ENCODE measurements at regions not wholly inside any gene's neighbourhood (a gene's known extent, or its start where the extent isn't known, plus 50 kb on each side); places are given as distances from the start of the nearest gene placed in this dataset.

DNA sequence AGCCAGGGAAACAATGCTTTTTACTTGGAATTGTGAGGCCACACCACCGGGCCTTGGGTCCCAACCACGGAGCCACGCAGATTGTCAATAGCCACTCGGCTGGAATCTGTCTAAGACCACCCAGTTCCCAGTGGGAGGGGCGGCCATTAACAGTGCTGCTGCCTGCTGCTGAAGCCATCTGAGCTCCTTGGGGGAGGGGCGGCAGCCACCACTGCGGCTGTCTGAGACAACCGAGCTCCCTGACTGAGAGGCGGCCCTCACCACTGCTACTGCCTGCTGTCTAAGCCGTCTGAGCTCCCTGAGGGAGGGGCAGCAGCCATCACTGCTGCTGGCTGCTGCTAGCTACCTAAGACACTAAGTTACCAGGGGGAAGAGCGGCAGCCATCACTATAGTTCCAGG is 64.3 kb downstream of the DMRTA2 start:
- intact Hi-C loops (cut with micrococcal nuclease) = no loop called here

DNA sequence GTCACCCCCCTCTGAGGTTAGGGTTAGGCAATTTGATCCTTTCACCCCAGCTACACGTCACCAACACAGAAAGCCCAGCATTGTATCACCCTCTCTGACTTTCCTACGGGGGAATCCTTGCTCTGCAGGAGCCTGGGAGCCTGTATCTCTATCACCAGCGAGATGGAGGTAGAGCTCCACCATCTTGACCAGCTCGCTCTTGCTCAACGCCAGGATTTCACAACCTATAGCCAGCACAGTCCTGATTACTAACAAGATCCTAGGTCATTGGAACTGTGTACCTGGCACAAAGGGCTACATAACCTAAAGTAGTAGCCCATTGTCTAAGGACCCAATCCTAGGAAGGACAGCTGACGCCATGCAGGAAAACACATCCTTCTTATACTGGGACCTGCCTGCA is 66.1 kb downstream of the DMRTA2 start:
- intact Hi-C loops (cut with micrococcal nuclease) = no loop called here

DNA sequence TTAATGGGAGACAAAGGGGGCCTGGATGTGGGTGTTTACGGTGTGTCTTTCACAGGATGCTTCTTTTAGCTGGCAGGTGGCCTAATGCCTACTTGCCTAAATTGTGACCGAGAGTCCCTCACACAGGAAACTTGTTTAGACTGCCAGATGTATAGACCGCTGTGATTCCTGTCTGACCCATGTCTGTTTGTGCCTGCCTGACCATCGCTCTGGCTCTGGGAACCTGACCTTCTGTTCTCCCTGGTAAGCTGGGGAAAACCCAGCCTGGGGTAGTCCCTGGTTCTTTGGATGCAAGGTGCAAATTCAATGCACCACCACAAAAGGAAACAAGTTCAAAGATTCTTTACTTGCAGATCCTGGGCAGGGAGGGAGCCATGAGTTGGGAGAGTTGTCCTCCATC is 68.4 kb downstream of the DMRTA2 start:
- intact Hi-C loops (cut with micrococcal nuclease) = no loop called here

DNA sequence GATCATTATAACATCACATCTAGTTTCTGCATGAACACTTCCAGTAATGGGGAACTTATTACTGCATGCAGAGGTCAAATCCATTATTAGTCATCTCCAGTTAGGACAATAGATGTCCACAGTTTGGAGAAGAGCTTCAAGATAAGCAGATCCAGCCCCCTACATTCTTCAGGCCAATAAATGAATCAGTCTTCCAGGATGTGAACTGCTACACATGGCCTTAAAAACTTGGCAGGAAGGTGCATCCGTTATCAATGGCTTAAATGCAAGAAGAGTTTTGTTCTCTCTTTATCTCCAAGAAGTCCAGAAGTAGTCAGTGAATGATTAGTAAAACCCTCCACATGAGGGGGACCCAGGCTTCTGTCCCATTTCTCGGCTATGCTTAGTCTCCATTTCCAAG is 70.8 kb downstream of the DMRTA2 start:
- intact Hi-C loops (cut with micrococcal nuclease) = no loop called here

DNA sequence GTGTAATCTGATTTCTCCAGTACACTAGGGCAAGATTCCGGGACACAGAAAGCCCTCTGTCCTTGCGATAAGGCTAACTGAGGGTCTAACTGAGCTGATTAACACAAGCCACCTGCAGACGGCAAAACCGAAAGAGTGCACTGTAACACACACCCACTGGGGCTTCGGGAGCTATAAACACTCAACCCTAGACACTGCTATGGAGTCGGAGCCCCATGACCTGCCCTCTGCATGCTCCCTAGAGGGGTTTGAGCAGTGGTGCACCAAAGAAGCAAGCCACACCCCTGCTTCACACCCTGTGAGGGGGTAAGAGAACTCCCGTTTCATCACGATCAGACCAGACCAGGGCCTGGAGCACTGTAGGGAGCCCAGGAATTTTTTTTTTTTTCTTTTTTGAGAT is 72.4 kb downstream of the DMRTA2 start:
- intact Hi-C loops (cut with micrococcal nuclease) = no loop called here

DNA sequence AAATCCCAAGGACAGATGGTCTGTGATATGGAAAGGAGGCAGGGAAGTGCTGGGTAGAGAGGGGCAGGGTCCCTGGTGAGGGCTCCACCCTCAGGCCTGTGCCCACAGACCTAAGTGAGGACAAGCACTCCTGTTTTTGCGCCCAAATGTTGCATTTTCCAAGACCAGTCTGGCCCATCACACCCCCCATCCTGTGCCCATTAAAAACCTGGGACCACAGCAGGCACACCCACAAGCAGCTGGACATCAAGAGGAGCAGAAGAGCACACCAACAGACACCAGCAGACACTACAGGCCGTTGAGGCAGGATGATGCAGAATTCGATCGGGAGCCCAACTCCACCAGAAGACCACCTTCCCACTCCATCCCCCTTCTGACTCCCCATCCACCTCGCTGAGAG is 72.8 kb downstream of the DMRTA2 start:
- intact Hi-C loops (cut with micrococcal nuclease) = no loop called here

DNA sequence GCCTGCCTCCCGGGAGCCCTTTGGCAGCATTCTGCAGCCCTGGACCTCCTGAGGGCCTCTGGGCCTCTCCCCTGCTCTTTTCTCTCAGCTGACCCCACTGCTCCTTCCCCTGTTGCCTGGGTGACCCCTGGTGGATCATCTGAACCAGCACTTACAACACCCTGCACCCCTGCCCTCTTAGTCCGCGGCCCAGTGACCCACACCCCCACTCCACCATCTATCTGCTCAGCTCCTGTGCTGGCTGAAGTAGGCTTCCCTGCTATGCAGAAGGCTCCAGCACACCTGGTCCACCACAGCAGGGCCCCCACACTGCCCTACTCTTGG is 74.0 kb downstream of the DMRTA2 start:
- intact Hi-C loops (cut with micrococcal nuclease) = loop anchor here (10.0 kb wide), 1 partner anchor 1674 kb away; no protein-coding TSS in a partner anchor

DNA sequence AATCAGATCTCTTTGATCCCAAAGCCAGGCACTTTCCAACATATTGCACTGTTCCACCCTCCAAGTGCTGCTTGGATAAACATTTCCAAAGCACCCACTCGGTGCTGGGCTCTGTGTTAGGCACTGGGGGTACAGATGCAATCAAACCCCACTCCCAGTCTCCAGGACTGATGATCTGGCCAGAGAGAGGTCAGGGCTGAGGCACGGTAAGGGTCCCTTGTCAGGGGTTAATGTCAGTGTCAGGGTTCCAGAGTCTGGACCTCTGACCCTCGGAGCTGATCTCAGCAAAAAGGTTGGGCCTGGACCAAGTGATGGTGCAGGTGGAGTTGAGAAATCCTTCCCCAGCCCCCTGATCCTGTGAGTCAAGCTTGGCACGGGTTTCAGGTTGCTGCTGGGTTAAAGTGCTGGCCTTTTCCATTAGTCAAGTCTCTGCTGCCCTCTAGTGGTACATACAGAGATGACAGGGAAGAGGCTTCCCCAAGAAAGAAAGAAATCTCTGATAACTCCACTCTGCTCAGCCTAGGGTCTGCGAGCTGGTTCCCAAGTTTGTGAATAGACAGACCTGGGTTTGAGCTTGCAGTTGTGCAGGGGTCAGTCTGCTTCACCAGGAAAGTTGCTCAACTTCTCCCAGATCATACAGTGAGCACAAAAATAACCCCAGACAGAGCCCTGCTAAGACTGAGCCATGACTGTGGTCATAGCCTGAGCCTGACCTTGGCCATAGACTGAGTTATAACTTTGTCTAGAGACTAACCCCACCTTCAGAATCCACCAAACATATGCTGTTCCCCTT is 74.6 kb downstream of the DMRTA2 start:
- intact Hi-C loops (cut with micrococcal nuclease) = loop anchor here (10.0 kb wide), 1 partner anchor 1674 kb away; no protein-coding TSS in a partner anchor

DNA sequence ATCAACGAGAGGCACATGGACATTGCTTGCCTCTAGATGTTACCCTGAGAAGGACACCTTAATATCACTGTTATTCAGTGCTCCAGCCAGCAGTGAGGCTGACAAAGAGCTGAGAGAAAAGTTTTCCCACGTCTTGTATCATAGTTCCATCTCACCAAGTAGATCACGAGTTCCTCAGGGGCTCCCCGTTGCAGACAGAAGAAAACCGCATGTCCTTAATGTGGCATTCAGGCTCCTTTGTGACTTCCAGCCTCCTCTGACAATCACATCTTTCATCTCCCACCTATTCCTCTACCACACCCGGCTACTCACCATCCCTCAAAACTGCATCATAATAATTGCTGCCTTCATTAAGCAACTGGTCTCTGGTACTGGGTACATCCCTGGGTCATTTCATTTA is 75.3 kb downstream of the DMRTA2 start:
- intact Hi-C loops (cut with micrococcal nuclease) = loop anchor here (10.0 kb wide), 1 partner anchor 1673 kb away; no protein-coding TSS in a partner anchor

DNA sequence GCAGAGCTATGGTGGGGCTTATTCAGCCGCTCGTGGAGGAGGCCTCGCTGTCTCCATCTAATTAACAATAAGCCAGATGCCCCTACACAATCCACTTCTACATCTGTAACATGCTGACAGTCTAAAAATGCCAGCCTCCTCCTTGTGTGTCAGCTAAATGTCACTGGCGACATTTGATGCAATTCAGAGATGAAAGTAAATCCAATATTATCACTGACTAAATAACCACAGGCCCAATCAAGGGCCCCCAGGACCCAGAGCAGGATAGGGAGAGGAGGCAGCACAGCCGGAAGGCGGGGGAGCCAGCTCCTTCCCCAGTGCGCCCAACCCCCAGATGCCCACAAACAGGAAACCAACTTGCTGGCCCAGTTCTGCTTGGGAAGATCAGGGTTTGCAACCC is 76.6 kb downstream of the DMRTA2 start:
- intact Hi-C loops (cut with micrococcal nuclease) = loop anchor here (10.0 kb wide), 1 partner anchor 1672 kb away; no protein-coding TSS in a partner anchor

DNA sequence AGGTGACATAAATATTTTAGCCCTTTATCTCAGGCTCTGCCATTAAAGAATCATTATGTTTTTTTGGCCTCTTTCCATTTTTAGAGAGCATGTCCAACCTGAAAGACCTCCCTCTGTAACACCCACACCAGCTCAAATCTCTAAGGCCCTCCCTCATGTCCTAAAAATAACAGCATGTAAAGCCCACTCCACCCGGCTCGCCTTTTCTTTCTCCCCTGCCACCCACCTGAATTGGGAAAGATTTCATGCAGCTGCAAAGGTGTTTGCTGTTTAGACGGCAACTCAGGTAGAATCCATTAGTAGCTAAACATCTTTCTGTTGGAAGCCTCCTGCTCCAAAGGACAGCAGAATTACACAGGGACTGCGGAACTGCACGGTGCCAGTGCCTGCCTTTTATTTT is 79.9 kb downstream of the DMRTA2 start:
- intact Hi-C loops (cut with micrococcal nuclease) = loop anchor here (10.0 kb wide), 1 partner anchor 1669 kb away; no protein-coding TSS in a partner anchor

DNA sequence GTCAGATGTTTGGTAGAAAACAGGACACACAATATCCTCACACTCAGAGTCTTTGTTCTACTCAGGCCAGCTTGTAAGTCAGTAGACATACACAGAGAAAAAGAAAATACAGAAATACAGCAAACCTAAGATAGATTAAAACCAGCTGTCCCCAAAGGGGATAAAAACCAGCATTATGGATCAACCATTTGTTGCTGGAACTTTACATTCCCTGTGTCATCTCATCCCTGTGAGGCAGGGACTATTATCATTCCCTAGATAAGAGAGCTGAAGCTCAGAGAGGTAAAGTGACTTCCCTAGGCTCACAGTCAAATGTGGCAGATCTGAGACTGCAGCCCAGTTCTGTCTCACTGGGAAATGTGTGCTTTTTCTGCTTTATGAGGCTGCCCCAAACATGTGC is 80.7 kb downstream of the DMRTA2 start:
- intact Hi-C loops (cut with micrococcal nuclease) = loop anchor here (10.0 kb wide), 1 partner anchor 1668 kb away; no protein-coding TSS in a partner anchor

DNA sequence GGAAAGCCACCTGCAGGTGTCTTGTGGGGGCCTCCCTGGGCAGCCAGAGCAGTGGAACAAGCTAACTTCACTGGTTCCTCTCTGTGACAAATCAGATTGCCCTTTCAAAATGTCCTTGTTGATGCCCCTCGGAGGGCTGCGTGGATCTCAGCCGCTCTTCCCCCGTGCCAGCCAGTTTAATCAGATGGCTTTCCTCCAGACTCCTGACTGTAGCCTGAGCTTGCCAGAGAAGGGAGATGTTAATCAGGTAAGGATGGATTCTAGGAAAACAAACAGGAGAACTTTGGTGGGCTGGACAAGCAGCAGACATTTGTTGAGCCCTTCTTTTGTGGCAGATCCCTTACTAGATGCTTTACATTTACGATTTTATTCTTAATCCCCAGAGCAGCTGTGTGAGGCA is 88.2 kb downstream of the DMRTA2 start:
- intact Hi-C loops (cut with micrococcal nuclease) = no loop called here

DNA sequence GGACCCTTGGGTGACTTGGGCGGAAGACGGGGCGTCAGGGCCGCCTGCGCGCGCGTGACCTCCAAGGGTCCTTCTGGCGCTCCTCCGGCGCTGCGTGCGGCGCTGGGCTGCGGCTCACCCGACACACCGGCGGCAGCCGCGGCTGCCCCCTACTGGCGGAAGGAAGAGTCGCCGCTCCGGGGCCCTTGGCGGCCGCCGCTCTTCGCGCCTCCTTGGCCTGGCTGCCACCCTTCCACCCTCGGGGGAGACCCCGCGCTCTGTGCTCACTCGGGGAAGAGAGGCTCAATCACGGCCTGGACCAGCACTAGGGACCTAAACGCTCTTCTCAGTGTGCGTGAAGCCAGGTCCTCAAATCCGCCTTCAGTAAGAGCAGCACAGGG is 89.7 kb downstream of the DMRTA2 start:
- intact Hi-C loops (cut with micrococcal nuclease) = no loop called here

DNA sequence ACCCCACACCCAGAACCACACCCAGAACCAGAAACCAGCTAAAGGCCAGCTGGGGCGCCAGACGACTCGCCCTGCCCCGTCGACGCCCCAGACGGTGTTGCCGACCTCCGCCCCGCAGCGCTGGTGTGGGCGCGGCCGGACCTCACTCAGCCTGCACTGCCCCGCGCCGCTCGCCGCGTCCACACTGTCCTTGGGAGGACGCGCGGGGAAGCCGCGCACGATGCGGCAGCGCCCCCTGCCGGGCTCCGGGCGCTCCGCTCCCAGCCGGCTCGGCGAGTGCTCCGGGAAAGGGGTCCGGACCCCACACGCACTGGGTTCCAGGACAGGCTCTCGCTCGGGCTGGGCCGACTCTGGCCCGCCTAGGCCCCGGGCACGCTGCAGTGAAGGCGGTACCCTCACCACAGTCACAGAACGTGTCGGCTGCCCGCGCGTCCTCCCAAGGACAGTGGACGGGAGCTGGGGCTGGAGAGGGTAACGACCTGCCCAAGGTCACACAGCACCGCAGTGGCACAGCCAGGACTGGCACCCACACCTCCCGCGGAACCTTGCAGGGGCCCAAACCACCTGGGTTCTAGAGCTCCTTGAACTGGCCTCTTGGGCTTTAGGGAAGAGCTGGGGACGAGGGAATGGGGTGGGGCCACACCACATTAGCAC is 90.2 kb downstream of the DMRTA2 start:
- intact Hi-C loops (cut with micrococcal nuclease) = no loop called here

DNA sequence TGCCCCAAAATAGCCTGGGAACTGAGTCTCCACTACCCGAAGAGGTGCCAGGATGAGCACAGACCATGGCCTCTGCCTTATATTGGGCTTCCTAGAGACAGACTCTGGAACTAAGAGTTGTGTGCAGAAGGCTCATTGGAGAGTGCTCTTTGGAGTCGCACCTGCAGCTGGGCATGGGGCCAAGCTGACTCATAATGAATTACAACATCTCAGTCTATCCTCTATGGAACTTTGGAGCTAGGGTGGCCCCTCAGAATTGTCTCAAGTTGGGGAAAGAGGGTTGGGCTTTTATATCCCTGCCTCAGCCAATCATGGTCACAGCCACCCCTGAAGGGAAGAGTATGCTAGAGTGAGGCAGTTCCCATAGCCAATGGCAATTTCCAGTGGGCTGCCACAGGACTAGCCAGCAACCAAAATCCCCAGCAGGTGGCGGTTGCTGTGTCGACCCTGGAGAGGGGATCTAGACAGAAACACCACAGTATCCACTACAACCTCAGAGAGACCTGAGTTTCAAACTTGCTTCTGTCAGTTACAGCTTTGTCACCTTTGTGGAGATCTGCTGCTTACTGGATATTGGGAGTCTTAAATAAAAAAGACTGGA is 93.8 kb downstream of the DMRTA2 start:
- intact Hi-C loops (cut with micrococcal nuclease) = no loop called here

DNA sequence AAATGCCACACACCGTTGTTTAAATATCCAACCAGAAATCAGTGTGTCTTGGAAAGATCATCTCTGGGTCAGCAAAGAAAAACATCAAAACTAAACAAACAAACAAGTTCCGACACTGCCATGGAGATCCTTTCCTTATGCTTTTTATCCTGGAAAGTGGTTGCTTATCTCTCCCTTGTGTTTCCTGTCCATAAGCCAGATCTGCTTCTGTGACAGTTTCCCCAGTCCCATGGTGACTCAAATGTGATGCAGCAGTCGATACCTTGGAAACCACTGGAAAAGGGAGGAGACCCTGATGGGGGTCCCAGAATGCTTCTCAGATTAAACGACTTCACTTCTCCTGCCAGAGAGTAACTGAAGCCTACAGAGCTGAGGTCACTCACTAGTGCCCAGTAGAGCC is 94.7 kb downstream of the DMRTA2 start:
- intact Hi-C loops (cut with micrococcal nuclease) = no loop called here

DNA sequence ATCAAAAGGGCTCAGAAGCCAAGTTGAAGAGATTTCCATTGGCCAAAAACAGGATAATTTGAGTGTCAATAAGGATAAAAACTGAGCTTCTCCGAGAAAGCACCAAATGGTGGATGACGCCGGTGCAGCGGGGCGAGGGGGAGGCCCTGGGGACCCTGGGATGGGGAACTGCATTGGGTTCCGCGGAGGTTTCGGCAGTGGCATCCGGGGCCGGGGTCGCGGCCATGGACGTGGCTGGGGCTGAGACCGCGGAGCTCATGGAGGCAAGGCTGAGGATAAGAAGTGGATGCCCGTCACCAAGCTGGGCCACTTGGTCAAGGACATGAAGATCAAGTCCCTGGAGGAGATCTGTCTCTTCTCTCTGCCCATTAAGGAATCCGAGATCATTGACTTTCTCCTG is 97.2 kb downstream of the DMRTA2 start:
- intact Hi-C loops (cut with micrococcal nuclease) = no loop called here

DNA sequence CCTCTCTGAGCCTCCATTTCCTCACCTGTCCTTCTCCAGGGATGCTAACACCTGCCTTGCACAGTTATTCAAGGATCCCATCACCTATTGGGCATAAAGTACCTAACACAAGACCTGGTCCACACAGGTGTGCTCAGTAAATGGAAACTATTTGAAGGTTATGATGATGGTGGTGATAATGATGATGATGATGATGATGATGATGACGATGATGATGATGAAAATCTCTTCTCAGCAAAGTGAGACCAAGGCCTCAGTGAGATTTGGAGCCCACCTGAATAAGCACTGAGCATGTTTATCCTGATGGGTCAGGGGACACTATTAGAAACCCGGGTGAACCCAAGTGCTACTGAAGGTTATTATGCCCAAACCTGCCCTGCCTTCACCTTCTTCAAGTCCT is 100.7 kb downstream of the DMRTA2 start:
- intact Hi-C loops (cut with micrococcal nuclease) = no loop called here

DNA sequence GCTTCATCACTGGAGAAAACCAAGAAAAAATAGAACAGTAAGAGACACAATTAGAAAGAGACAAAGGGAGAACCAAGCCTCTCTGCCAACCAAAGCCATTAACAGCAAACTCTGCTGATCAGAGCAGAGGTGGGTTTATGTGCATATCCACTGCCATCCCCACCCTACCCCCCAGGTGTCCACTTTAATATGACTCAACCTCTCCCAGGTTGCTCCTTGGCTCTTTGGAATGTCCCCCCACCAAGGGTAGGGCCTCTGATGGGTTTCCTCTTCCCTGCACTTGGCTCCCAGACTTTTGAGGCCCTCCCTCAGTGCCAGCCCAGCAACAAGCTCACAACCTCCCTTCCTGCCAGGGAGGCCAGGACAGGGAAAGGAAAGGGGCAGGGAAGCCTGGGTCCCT is 104.8 kb downstream of the DMRTA2 start:
- intact Hi-C loops (cut with micrococcal nuclease) = no loop called here

DNA sequence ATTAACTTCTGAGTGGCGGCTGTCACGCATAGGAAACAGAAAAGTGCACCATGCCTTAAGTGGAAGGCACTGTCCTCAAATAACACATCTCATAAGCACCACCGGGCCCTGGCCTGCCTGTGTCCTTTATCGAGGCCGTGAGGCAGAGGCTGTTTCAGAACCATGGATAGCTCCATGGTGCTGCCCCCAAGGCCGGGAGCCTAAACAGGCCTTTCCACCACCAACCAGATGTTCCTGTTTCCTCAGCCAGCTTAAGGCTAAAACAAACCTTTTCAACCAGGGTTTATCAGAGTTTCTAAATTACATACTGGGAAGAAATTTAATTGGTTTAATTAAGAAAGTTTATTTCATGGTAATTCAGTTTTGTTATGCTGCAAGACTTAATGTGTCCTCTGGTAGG is 114.4 kb downstream of the DMRTA2 start:
- intact Hi-C loops (cut with micrococcal nuclease) = no loop called here

DNA sequence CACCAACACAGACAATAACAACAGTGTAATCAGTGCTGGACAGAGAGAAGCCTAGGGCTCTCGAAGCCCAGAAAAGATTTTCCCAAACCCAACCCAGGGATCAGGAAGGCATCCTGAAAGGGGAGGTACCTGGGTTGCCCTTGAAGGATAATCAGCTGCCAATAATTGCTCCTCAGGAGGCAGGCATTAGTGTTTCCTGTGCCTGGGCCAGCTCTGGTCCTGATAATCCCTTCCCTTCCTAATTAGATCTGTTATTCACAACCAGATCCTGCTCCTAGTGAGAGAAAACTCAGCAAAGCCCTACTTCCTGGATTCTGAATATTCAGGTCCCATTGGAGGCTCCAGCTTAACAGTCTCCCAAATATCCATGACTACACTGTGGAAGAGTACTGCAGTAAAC is 117.4 kb downstream of the DMRTA2 start:
- intact Hi-C loops (cut with micrococcal nuclease) = no loop called here

DNA sequence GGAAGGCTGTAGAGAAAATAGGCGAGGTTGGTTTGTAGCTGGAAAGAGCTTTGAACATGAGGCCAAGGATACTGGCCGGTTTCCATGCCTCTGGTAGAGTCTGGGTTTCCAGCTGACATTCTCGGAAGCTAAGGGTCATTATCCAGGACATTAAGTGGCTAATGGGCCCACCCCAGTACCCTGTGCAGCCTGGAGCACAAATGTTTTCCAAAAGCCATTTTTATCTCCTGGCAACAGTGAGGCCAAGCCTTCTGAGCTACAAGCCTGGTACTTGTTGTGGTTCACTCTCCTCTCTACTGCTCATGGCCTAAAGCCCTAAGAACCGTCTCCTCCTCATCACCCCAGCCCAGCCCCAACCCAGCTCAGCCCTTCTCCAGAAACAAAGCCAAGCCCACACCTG is 122.9 kb downstream of the DMRTA2 start:
- intact Hi-C loops (cut with micrococcal nuclease) = no loop called here

All from T-helper 2 cell treated with Interferon-gamma antibody and Interleukin-4, amounts not matched to agents 100 ng/mL and 5 ng/mL, for 36 hours (primary cell).